ENCODE measurements at regions not wholly inside any gene's neighbourhood (a gene's known extent, or its start where the extent isn't known, plus 50 kb on each side); places are given as distances from the start of the nearest gene placed in this dataset.

- CTCF ChIA-PET: no interaction called here
- Mint-ChIP-seq H3K9me3 (no peaks in the 10 kb centered on the region), H3K27ac (no peak overlapping the region), H3K36me3 (ENCODE audit: low read depth) (no peaks in the 10 kb centered on the region), H3K4me3 (no peak overlapping the region), H3K27me3 (no peaks in the 10 kb centered on the region), H3K4me1 (ENCODE audit: low read depth) (no peaks in the 10 kb centered on the region)
- intact Hi-C loops (cut with micrococcal nuclease): no loop called here
- no peak for DNase-seq
- no peak for ATAC-seq
- TF ChIP-seq CTCF (IDR thresholded peaks at IDR 0.05): no peak
- POLR2A ChIA-PET: no interaction called here
These were observed 67.9 kb upstream of the APOBEC4 start for GRCh38 chr1:183721041-183721440.

- Mint-ChIP-seq H3K36me3 (ENCODE audit: low read depth) (no peaks in the 10 kb centered on the region), H3K9me3 (no peaks in the 10 kb centered on the region), H3K27ac (no peak overlapping the region), H3K27me3 (no peaks in the 10 kb centered on the region), H3K4me3 (no peak overlapping the region), H3K4me1 (ENCODE audit: low read depth) (no peaks in the 10 kb centered on the region)
- ChIA-PET CTCF (no interaction called here), POLR2A (no interaction called here)
- ATAC-seq (no peak), DNase-seq (no peak)
- TF ChIP-seq CTCF (IDR thresholded peaks at IDR 0.05): no peak
- intact Hi-C loops (cut with micrococcal nuclease): no loop called here
These were observed 66.9 kb upstream of the APOBEC4 start for GRCh38 chr1:183720028-183720427.

- POLR2A ChIA-PET: no interaction called here
These were observed 66.2 kb upstream of the APOBEC4 start for GRCh38 chr1:183719289-183719688.

GRCh38 chr1:183716286-183716685 is 63.2 kb upstream of the APOBEC4 start:
- Mint-ChIP-seq H3K27me3 (no peaks in the 10 kb centered on the region), H3K27ac (no peak overlapping the region), H3K4me1 (ENCODE audit: low read depth) (no peaks in the 10 kb centered on the region), H3K36me3 (ENCODE audit: low read depth) (no peaks in the 10 kb centered on the region), H3K4me3 (no peak overlapping the region), H3K9me3 (no peaks in the 10 kb centered on the region)
- intact Hi-C loops (cut with micrococcal nuclease): no loop called here
- DNase-seq (no peak), ATAC-seq (no peak)
- ChIA-PET CTCF (interaction anchor here (1.4 to 1.9 kb wide), 2 partner anchors 31 to 35 kb away, joined by 3 to 4 read pairs; no protein-coding TSS in a partner anchor), POLR2A (no interaction called here)
- TF ChIP-seq CTCF (IDR thresholded peaks at IDR 0.05): no peak

More at GRCh38 chr1:183719289-183719688, 66.2 kb upstream of the APOBEC4 start:
- intact Hi-C loops (cut with micrococcal nuclease): no loop called here
- Mint-ChIP-seq H3K27me3 (no peaks in the 10 kb centered on the region), H3K4me3 (no peak overlapping the region), H3K27ac (no peak overlapping the region), H3K4me1 (ENCODE audit: low read depth) (no peaks in the 10 kb centered on the region), H3K9me3 (no peaks in the 10 kb centered on the region), H3K36me3 (ENCODE audit: low read depth) (no peaks in the 10 kb centered on the region)
- TF ChIP-seq CTCF (IDR thresholded peaks at IDR 0.05): no peak
- DNase-seq: no peak
- CTCF ChIA-PET: no interaction called here
- no peak for ATAC-seq

- Mint-ChIP-seq H3K27ac (no peak overlapping the region), H3K9me3 (no peaks in the 10 kb centered on the region), H3K36me3 (ENCODE audit: low read depth) (peaks cover 1% of the 10 kb centered on the region), H3K27me3 (no peaks in the 10 kb centered on the region), H3K4me3 (no peak overlapping the region), H3K4me1 (ENCODE audit: low read depth) (no peaks in the 10 kb centered on the region)
- intact Hi-C loops (cut with micrococcal nuclease): no loop called here
- DNase-seq (no peak), ATAC-seq (no peak)
- ChIA-PET CTCF (interaction anchor here (1.4 kb wide), 1 partner anchor 17 kb away, joined by 3 read pairs; no protein-coding TSS in a partner anchor), POLR2A (no interaction called here)
- no peak for TF ChIP-seq CTCF (IDR thresholded peaks at IDR 0.05)
These were observed 58.7 kb upstream of the APOBEC4 start for GRCh38 chr1:183711741-183712361.
